SK-N-SH (cell line): ENCODE measurements at regions not wholly inside any gene's neighbourhood (a gene's known extent, or its start where the extent isn't known, plus 50 kb on each side); places are given as distances from the start of the nearest gene placed in this dataset.

Experiments
- CTCF ChIA-PET: fragments of 300-600, 350-600 bp; formaldehyde crosslinking; extraction: SDS; loops from one replicate; lab custom pipeline; 2021; lab: Yijun Ruan, JAX
- POLR2A ChIA-PET: fragments of 350-600 bp; sonication (Branson Sonifier 250); formaldehyde crosslinking; extraction: SDS; loops from one replicate; lab custom pipeline; 2020; ENCODE audit warnings: antibody characterized with exemption, inconsistent platforms; lab: Yijun Ruan, JAX
- DNase-seq: peaks from one replicate; pipeline ENCODE4 v3.0.0; 2012
- H2AFZ ChIP-seq: fragments of 200-600 bp; sonication (generic); 2 replicates; pipeline ENCODE4 v1.8.1; 2016; ENCODE audit warnings: antibody characterized with exemption, mild to moderate bottlenecking, low read depth
- H3F3A ChIP-seq: fragments of 200-600 bp; sonication (generic); replicated peaks from 2 replicates; pipeline ENCODE3; 2016; ENCODE audit warnings: antibody characterized with exemption, mild to moderate bottlenecking; ENCODE audit not compliant: insufficient read depth
- H3K27ac ChIP-seq, 2 experiments: fragments of 200-500 bp in 1 of 2; fragments of 200-600 bp in 1 of 2; sonication (Bioruptor generic) in 1 of 2; sonication (generic), shearing (Covaris generic) in 1 of 2; 2 replicates each; pipeline versions ENCODE4 v1.5.1 to v1.6.1; 2014 to 2016; ENCODE audit warnings: low read depth in 2 of 2, inconsistent platforms in 1 of 2, low read length in 1 of 2, mild to moderate bottlenecking in 1 of 2, mixed read lengths in 1 of 2
- H3K27me3 ChIP-seq: fragments of 200-600 bp; sonication (generic), shearing (Covaris generic); 2 replicates; pipeline ENCODE4 v1.6.1; 2016; ENCODE audit warnings: mixed run types; ENCODE audit not compliant: insufficient read depth
- H3K36me3 ChIP-seq, 2 experiments: fragments of 200-500 bp in 1 of 2; fragments of 200-600 bp in 1 of 2; sonication (Bioruptor generic) in 1 of 2; sonication (generic) in 1 of 2; replicated peaks in 1 of 2; 2 replicates each; pipeline versions ENCODE3 to v1.5.1; 2014 to 2016; ENCODE audit warnings: low read length in 1 of 2, mild to moderate bottlenecking in 1 of 2; ENCODE audit not compliant: insufficient read depth in 2 of 2, control insufficient read depth in 1 of 2
- H3K4me1 ChIP-seq, 2 experiments: fragments of 200-500 bp in 1 of 2; fragments of 200-600 bp in 1 of 2; sonication (Bioruptor generic) in 1 of 2; sonication (generic), shearing (Covaris generic) in 1 of 2; 2 replicates each; pipeline versions ENCODE4 v1.5.1 to v1.6.1; 2014 to 2016; ENCODE audit warnings: low read depth in 1 of 2, low read length in 1 of 2, mixed run types in 1 of 2; ENCODE audit not compliant: insufficient read depth in 2 of 2, control insufficient read depth in 1 of 2
- H3K4me2 ChIP-seq: fragments of 200-600 bp; sonication (generic), shearing (Covaris generic); 2 replicates; pipeline ENCODE4 v1.6.1; 2017; ENCODE audit warnings: mixed run types
- H3K4me3 ChIP-seq, 2 experiments: fragments of 200-500 bp in 1 of 2; fragments of 200-600 bp in 1 of 2; sonication (Bioruptor generic) in 1 of 2; sonication (generic), shearing (Covaris generic) in 1 of 2; 2 replicates each; pipeline versions ENCODE4 v1.5.1 to v1.8.1; 2014 to 2016; ENCODE audit warnings: low read depth in 2 of 2, inconsistent platforms in 1 of 2, low read length in 1 of 2, mild to moderate bottlenecking in 1 of 2, mixed read lengths in 1 of 2, moderate library complexity in 1 of 2
- H3K79me2 ChIP-seq: fragments of 200-600 bp; sonication (generic); 2 replicates; pipeline ENCODE4 v1.8.1; 2017; ENCODE audit warnings: mild to moderate bottlenecking; ENCODE audit not compliant: insufficient read depth
- H3K9ac ChIP-seq: fragments of 200-600 bp; sonication (generic); 2 replicates; pipeline ENCODE4 v1.6.1; 2017; ENCODE audit warnings: mixed run types
- H3K9me2 ChIP-seq: fragments of 200-600 bp; sonication (generic); 2 replicates; pipeline ENCODE4 v1.6.1; 2017; ENCODE audit warnings: mixed run types
- H3K9me3 ChIP-seq: fragments of 200-600 bp; sonication (generic); 2 replicates; pipeline ENCODE4 v1.6.1; 2017; ENCODE audit warnings: mixed run types, mild to moderate bottlenecking, moderate library complexity
- H4K20me1 ChIP-seq: fragments of 200-600 bp; sonication (generic); 2 replicates; pipeline ENCODE4 v1.6.1; 2017; ENCODE audit warnings: mild to moderate bottlenecking, mixed run types; ENCODE audit not compliant: insufficient read depth
- ELF1 ChIP-seq: IDR thresholded peaks from 2 replicates; pipeline ENCODE4 v1.4.0; 2012
- FOXJ3 ChIP-seq: sonication (generic); formaldehyde crosslinking; IDR thresholded peaks from 2 replicates; pipeline ENCODE4 v1.5.1; 2020; ENCODE audit warnings: mild to moderate bottlenecking, missing genetic modification reagents
- FOXM1 ChIP-seq: IDR thresholded peaks from 2 replicates; pipeline ENCODE4 v1.4.0; 2012; ENCODE audit warnings: low read depth, mild to moderate bottlenecking
- MAX ChIP-seq: IDR thresholded peaks from 2 replicates; pipeline ENCODE4 v1.4.0; 2012; ENCODE audit warnings: low read depth
- MXI1 ChIP-seq: IDR thresholded peaks from 2 replicates; pipeline ENCODE4 v1.6.1; 2012; ENCODE audit warnings: mild to moderate bottlenecking, low read depth, low read length, improper control_type of control experiment
- NRF1 ChIP-seq: IDR thresholded peaks from 2 replicates; pipeline ENCODE4 v1.6.1; 2012; ENCODE audit warnings: low read depth, mild to moderate bottlenecking, low read length
- POLR2AphosphoS5 ChIP-seq: IDR thresholded peaks from 2 replicates; pipeline ENCODE4 v1.6.1; 2012; ENCODE audit warnings: low read depth, low read length
- RAD21 ChIP-seq: IDR thresholded peaks from 2 replicates; pipeline ENCODE4 v1.6.1; 2012; ENCODE audit warnings: mild to moderate bottlenecking, low read length
- SIN3A ChIP-seq: IDR thresholded peaks from 2 replicates; pipeline ENCODE4 v1.6.1; 2012; ENCODE audit warnings: low read depth, mild to moderate bottlenecking, low read length, moderate library complexity, borderline replicate concordance
- SMC3 ChIP-seq: IDR thresholded peaks from 2 replicates; pipeline ENCODE4 v1.6.1; 2012; ENCODE audit warnings: low read depth, low read length, improper control_type of control experiment
- WGBS: methylation state at CpG from one replicate; pipeline ENCODE4 v1.1.6; 2017; ENCODE audit warnings: low lambda C conversion rate; 5-methylcytosine and 5-hydroxymethylcytosine counted together
- TF ChIP-seq, protein P1 (sequence below): fragments of 150-350 bp; IDR thresholded peaks from 2 replicates; pipeline ENCODE4 v1.6.1; 2016; ENCODE audit warnings: mild to moderate bottlenecking, low read depth, low read length
- TF ChIP-seq, protein P2 (sequence below): fragments of 200-600 bp; sonication (generic); IDR thresholded peaks from 2 replicates; pipeline ENCODE4 v1.6.1; 2017; ENCODE audit warnings: antibody characterized with exemption, mild to moderate bottlenecking, moderate library complexity

GRCh38 chr14:61106959-61107641 lies 126.1 kb downstream of the SLC38A6 start:
- H3K9ac ChIP-seq, result no peak overlapping the region
- no peaks in the 10 kb centered on the region for H3K36me3 ChIP-seq
- no peaks in the 10 kb centered on the region for H3K9me3 ChIP-seq
- ChIA-PET POLR2A (no interaction called here), CTCF (no interaction called here)
- peaks cover 15% of the 10 kb centered on the region for H3F3A ChIP-seq
- TF ChIP-seq RAD21 (peak; percentile 18; the same call in 1 of the 2 replicates), MAX (no peak), SMC3 (peak; percentile 17; the same call in 1 of the 2 replicates), POLR2AphosphoS5 (no peak)
- TF ChIP-seq, protein P1, sequence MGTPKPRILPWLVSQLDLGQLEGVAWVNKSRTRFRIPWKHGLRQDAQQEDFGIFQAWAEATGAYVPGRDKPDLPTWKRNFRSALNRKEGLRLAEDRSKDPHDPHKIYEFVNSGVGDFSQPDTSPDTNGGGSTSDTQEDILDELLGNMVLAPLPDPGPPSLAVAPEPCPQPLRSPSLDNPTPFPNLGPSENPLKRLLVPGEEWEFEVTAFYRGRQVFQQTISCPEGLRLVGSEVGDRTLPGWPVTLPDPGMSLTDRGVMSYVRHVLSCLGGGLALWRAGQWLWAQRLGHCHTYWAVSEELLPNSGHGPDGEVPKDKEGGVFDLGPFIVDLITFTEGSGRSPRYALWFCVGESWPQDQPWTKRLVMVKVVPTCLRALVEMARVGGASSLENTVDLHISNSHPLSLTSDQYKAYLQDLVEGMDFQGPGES, result no peak
- TF ChIP-seq, protein P2, sequence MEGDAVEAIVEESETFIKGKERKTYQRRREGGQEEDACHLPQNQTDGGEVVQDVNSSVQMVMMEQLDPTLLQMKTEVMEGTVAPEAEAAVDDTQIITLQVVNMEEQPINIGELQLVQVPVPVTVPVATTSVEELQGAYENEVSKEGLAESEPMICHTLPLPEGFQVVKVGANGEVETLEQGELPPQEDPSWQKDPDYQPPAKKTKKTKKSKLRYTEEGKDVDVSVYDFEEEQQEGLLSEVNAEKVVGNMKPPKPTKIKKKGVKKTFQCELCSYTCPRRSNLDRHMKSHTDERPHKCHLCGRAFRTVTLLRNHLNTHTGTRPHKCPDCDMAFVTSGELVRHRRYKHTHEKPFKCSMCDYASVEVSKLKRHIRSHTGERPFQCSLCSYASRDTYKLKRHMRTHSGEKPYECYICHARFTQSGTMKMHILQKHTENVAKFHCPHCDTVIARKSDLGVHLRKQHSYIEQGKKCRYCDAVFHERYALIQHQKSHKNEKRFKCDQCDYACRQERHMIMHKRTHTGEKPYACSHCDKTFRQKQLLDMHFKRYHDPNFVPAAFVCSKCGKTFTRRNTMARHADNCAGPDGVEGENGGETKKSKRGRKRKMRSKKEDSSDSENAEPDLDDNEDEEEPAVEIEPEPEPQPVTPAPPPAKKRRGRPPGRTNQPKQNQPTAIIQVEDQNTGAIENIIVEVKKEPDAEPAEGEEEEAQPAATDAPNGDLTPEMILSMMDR, result peak; percentile 42
- peaks cover 4 to 34% of the 10 kb centered on the region in 2 experiments; a peak in 3 of 4 replicates for H3K4me1 ChIP-seq
- H3K27me3 ChIP-seq, result no peaks in the 10 kb centered on the region
- no peak overlapping the region for H3K4me2 ChIP-seq
- no peaks in the 10 kb centered on the region for H3K9me2 ChIP-seq
- H3K79me2 ChIP-seq, result no peaks in the 10 kb centered on the region
- 88% methylated on average over 9 of the region's 14 CpGs for WGBS
- no peak overlapping the region for H3K27ac ChIP-seq
- H3K4me3 ChIP-seq, result no peak overlapping the region
- H2AFZ ChIP-seq, result no peak overlapping the region
- DNase-seq, result peak; percentile 38
- H4K20me1 ChIP-seq, result no peaks in the 10 kb centered on the region

GRCh38 chr14:61106271-61106958 lies 125.4 kb downstream of the SLC38A6 start:
- H3K27ac ChIP-seq, result no peak overlapping the region
- H3K4me1 ChIP-seq, result peaks cover 4 to 41% of the 10 kb centered on the region in 2 experiments; a peak in 3 of 4 replicates
- no peaks in the 10 kb centered on the region for H4K20me1 ChIP-seq
- no peaks in the 10 kb centered on the region for H3K9me2 ChIP-seq
- H3F3A ChIP-seq, result peaks cover 18% of the 10 kb centered on the region
- no peak overlapping the region for H3K9ac ChIP-seq
- DNase-seq, result no peak
- H3K9me3 ChIP-seq, result no peaks in the 10 kb centered on the region
- H3K36me3 ChIP-seq, result no peaks in the 10 kb centered on the region
- ChIA-PET POLR2A (no interaction called here), CTCF (no interaction called here)
- H3K27me3 ChIP-seq, result no peaks in the 10 kb centered on the region
- 97% methylated on average over 5 of the region's 5 CpGs for WGBS
- TF ChIP-seq SIN3A (no peak), MXI1 (no peak), NRF1 (no peak), ELF1 (no peak), SMC3 (no peak), FOXJ3 (no peak), FOXM1 (no peak)
- TF ChIP-seq, protein P2, result no peak
- TF ChIP-seq, protein P1, result no peak
- H3K4me3 ChIP-seq, result no peak overlapping the region
- no peaks in the 10 kb centered on the region for H3K79me2 ChIP-seq
- no peak overlapping the region for H2AFZ ChIP-seq
- H3K4me2 ChIP-seq, result no peak overlapping the region
